GM12878 (cell line): ENCODE measurements at regions not wholly inside any gene's neighbourhood (a gene's known extent, or its start where the extent isn't known, plus 50 kb on each side); places are given as distances from the start of the nearest gene placed in this dataset.

Source experiments
- ATAC-seq: fragments of 200-7000 bp; cut with Tn5 transposase; 3 replicates; pipeline ENCODE4 v1.9.1; 2020; ENCODE audit warnings: mild to moderate bottlenecking, moderate library complexity
- BruUV-seq: library from RNA; stranded (reverse); fragments of 400-500 nt; replicated peaks from 2 replicates; lab custom pipeline; 2021; lab: Mats Ljungman, UMichigan
- CTCF ChIA-PET: fragments of 300-600 bp; sonication (Branson Sonifier 250); formaldehyde crosslinking; extraction: SDS; loops from one replicate; lab custom pipeline; 2021; ENCODE audit warnings: inconsistent platforms; lab: Yijun Ruan, JAX
- POLR2A ChIA-PET: fragments of 350-600 bp; formaldehyde crosslinking; extraction: SDS; loops from one replicate; lab custom pipeline; 2021; ENCODE audit warnings: inconsistent platforms; lab: Charles Lee
- RAD21 ChIA-PET: fragments of 300-600 bp; sonication (Branson Sonifier 250); formaldehyde crosslinking; loops from one replicate; lab custom pipeline; 2023; ENCODE audit warnings: antibody characterized with exemption; ENCODE audit not compliant: unreplicated experiment; lab: Charles Lee
- SMC1A ChIA-PET: fragments of 300-600 bp; sonication (Branson Sonifier 250); formaldehyde crosslinking; loops from one replicate; lab custom pipeline; 2023; ENCODE audit not compliant: unreplicated experiment, uncharacterized antibody; lab: Charles Lee
- DNase-seq: peaks from one replicate; pipeline ENCODE4 v3.0.0-alpha.2; 2011; ENCODE audit warnings: low read depth, low spot score
- FAIRE-seq: peaks from 3 replicates; lab custom pipeline; 2011; peaks lifted over from hg19 to GRCh38; lab: Jason Lieb, UNC
- H2AFZ ChIP-seq: 2 replicates; pipeline ENCODE4 v1.6.0; 2011; ENCODE audit warnings: low read depth, low read length, control low read depth; ENCODE audit not compliant: control insufficient read depth
- H3K27ac ChIP-seq: 2 replicates; pipeline ENCODE4 v1.5.1; 2011; ENCODE audit warnings: control low read depth; ENCODE audit not compliant: control insufficient read depth, insufficient read depth
- H3K27me3 ChIP-seq, 2 experiments: replicated peaks in 1 of 2; 2 replicates each; pipeline versions ENCODE4 v1.6.0 to v1.6.1; 2011; ENCODE audit warnings: low read length in 1 of 2; ENCODE audit not compliant: control insufficient read depth in 2 of 2, insufficient read depth in 2 of 2
- H3K36me3 ChIP-seq, 2 experiments: 2 replicates each; pipeline ENCODE4 v1.5.1; 2011; ENCODE audit warnings: low read length in 1 of 2; ENCODE audit not compliant: control insufficient read depth in 2 of 2, insufficient read depth in 2 of 2
- H3K4me1 ChIP-seq: 2 replicates; pipeline ENCODE4 v1.6.1; 2011; ENCODE audit warnings: mild to moderate bottlenecking, low read length, moderate library complexity, mixed read lengths; ENCODE audit not compliant: control insufficient read depth, insufficient read depth
- H3K4me2 ChIP-seq: 2 replicates; pipeline ENCODE4 v1.6.0; 2011; ENCODE audit warnings: control low read depth; ENCODE audit not compliant: control insufficient read depth, insufficient read depth
- H3K4me3 ChIP-seq: fragments of 200-600 bp; sonication (generic); 2 replicates; pipeline ENCODE4 v1.5.1; 2016
- H3K79me2 ChIP-seq: 2 replicates; pipeline ENCODE4 v1.6.0; 2011; ENCODE audit warnings: low read length; ENCODE audit not compliant: control insufficient read depth, insufficient read depth
- H3K9ac ChIP-seq: 2 replicates; pipeline ENCODE4 v1.8.0; 2011; ENCODE audit warnings: low read length, control low read depth, mixed read lengths; ENCODE audit not compliant: control insufficient read depth, insufficient read depth
- H3K9me3 ChIP-seq: replicated peaks from 3 replicates; pipeline ENCODE4 v1.5.1; 2011; ENCODE audit warnings: mild to moderate bottlenecking, low read length; ENCODE audit not compliant: control insufficient read depth, insufficient read depth
- H4K20me1 ChIP-seq: 2 replicates; pipeline ENCODE4 v1.6.0; 2011; ENCODE audit not compliant: control insufficient read depth, insufficient read depth
- ETV6 ChIP-seq, 2 experiments: fragments of 450-650 bp in 1 of 2; IDR thresholded peaks in 1 of 2; conservative IDR thresholded peaks in 1 of 2; 2 replicates each; pipeline ENCODE4 v1.6.1; 2014; ENCODE audit warnings: antibody characterized with exemption in 1 of 2, borderline replicate concordance in 1 of 2, low read depth in 1 of 2, mild to moderate bottlenecking in 1 of 2, moderate library complexity in 1 of 2
- HCFC1 ChIP-seq: fragments of 150-350 bp; IDR thresholded peaks from 2 replicates; pipeline ENCODE4 v1.6.1; 2014; ENCODE audit warnings: low read length
- MEF2A ChIP-seq: IDR thresholded peaks from 2 replicates; pipeline ENCODE4 v1.6.1; 2011; ENCODE audit warnings: low read depth, mild to moderate bottlenecking, low read length, moderate library complexity; ENCODE audit not compliant: insufficient read depth
- RCOR1 ChIP-seq: conservative IDR thresholded peaks from 2 replicates; pipeline ENCODE4 v1.6.1; 2012; ENCODE audit warnings: low read depth, low read length, improper control_type of control experiment
- WGBS: methylation state at CpG from one replicate; pipeline ENCODE4 v1.1.6; 2016; ENCODE audit warnings: low lambda C conversion rate; ENCODE audit not compliant: insufficient replicate concordance, insufficient coverage; ENCODE audit errors: missing lambda C conversion rate; 5-methylcytosine and 5-hydroxymethylcytosine counted together
- in situ Hi-C: fragments of 300-500 bp; cut with MboI; formaldehyde crosslinking; loops from 9 replicates; pipeline ENCODE4 v1.14.3; 2018; ENCODE audit warnings: mixed read lengths
- intact Hi-C: fragments of 100-400 bp; cut with micrococcal nuclease; formaldehyde crosslinking; loops from one replicate; pipeline ENCODE4 v1.14.2; 2022; ENCODE audit not compliant: unreplicated experiment
- TF ChIP-seq, protein P1 (sequence below): fragments of 450-650 bp; IDR thresholded peaks from 2 replicates; pipeline ENCODE4 v1.6.1; 2018; ENCODE audit warnings: mild to moderate bottlenecking, low read depth, moderate library complexity; ENCODE audit not compliant: partially characterized antibody
- TF ChIP-seq, protein P2 (sequence below): IDR thresholded peaks from 2 replicates; pipeline ENCODE4 v1.6.1; 2011; ENCODE audit warnings: borderline replicate concordance, low read depth, mild to moderate bottlenecking, moderate library complexity, low read length; ENCODE audit not compliant: insufficient read depth, poor library complexity, severe bottlenecking
- TF ChIP-seq, protein P3 (sequence below): fragments of 450-650 bp; IDR thresholded peaks from 2 replicates; pipeline ENCODE4 v1.6.1; 2017; ENCODE audit warnings: mild to moderate bottlenecking, moderate library complexity
- TF ChIP-seq, protein P4 (sequence below): fragments of 450-650 bp; IDR thresholded peaks from 2 replicates; pipeline ENCODE4 v1.6.1; 2017; ENCODE audit warnings: antibody characterized with exemption, mild to moderate bottlenecking, moderate library complexity

DNA sequence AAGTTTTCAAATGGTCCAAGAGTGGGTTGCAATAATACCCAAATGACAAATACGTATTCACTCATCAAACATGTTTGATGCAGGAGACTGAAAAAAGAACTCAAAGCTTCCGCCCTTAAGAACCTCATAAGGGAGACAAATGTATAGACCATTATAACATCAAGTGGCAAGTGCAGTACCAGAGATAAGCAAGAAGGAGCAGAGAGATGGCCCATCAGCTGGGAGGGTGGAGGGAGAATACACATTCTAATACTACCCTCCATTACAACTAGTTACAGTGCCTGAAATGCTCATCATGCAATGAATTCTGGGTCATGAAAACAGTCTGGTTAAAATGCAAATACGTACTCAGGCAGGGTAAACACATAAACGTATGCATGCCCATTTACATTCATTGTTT lies 304.0 kb downstream of the SHQ1 start:
- H3K79me2 ChIP-seq = no peaks in the 10 kb centered on the region
- H3K9ac ChIP-seq = no peak overlapping the region
- H3K4me1 ChIP-seq = no peaks in the 10 kb centered on the region
- BruUV-seq = no TSS peak
- H3K27ac ChIP-seq = no peak overlapping the region
- no peaks in the 10 kb centered on the region for H4K20me1 ChIP-seq
- no peak overlapping the region for H2AFZ ChIP-seq
- H3K27me3 ChIP-seq = no peaks in the 10 kb centered on the region
- H3K9me3 ChIP-seq = peaks cover 4% of the 10 kb centered on the region; the same call in 1 of the 3 replicates
- intact Hi-C loops = no loop called here
- in situ Hi-C loops = no loop called here
- CTCF ChIA-PET = no interaction called here
- no peak for FAIRE-seq
- POLR2A ChIA-PET = no interaction called here
- no peaks in the 10 kb centered on the region for H3K36me3 ChIP-seq
- H3K4me3 ChIP-seq = no peak overlapping the region
- TF ChIP-seq, protein P1, sequence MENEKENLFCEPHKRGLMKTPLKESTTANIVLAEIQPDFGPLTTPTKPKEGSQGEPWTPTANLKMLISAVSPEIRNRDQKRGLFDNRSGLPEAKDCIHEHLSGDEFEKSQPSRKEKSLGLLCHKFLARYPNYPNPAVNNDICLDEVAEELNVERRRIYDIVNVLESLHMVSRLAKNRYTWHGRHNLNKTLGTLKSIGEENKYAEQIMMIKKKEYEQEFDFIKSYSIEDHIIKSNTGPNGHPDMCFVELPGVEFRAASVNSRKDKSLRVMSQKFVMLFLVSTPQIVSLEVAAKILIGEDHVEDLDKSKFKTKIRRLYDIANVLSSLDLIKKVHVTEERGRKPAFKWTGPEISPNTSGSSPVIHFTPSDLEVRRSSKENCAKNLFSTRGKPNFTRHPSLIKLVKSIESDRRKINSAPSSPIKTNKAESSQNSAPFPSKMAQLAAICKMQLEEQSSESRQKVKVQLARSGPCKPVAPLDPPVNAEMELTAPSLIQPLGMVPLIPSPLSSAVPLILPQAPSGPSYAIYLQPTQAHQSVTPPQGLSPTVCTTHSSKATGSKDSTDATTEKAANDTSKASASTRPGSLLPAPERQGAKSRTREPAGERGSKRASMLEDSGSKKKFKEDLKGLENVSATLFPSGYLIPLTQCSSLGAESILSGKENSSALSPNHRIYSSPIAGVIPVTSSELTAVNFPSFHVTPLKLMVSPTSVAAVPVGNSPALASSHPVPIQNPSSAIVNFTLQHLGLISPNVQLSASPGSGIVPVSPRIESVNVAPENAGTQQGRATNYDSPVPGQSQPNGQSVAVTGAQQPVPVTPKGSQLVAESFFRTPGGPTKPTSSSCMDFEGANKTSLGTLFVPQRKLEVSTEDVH = no peak
- TF ChIP-seq, protein P2, sequence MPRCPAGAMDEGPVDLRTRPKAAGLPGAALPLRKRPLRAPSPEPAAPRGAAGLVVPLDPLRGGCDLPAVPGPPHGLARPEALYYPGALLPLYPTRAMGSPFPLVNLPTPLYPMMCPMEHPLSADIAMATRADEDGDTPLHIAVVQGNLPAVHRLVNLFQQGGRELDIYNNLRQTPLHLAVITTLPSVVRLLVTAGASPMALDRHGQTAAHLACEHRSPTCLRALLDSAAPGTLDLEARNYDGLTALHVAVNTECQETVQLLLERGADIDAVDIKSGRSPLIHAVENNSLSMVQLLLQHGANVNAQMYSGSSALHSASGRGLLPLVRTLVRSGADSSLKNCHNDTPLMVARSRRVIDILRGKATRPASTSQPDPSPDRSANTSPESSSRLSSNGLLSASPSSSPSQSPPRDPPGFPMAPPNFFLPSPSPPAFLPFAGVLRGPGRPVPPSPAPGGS = no peak
- TF ChIP-seq HCFC1 (no peak), ETV6 (conservative IDR thresholded peaks at IDR 0.05 in 1 of 2, IDR thresholded peaks at IDR 0.05 in 1 of 2; ENCODE audit: borderline replicate concordance in 1 of 2, low read depth in 1 of 2) (no peak), RCOR1 (no peak), MEF2A (no peak)
- TF ChIP-seq, protein P3, sequence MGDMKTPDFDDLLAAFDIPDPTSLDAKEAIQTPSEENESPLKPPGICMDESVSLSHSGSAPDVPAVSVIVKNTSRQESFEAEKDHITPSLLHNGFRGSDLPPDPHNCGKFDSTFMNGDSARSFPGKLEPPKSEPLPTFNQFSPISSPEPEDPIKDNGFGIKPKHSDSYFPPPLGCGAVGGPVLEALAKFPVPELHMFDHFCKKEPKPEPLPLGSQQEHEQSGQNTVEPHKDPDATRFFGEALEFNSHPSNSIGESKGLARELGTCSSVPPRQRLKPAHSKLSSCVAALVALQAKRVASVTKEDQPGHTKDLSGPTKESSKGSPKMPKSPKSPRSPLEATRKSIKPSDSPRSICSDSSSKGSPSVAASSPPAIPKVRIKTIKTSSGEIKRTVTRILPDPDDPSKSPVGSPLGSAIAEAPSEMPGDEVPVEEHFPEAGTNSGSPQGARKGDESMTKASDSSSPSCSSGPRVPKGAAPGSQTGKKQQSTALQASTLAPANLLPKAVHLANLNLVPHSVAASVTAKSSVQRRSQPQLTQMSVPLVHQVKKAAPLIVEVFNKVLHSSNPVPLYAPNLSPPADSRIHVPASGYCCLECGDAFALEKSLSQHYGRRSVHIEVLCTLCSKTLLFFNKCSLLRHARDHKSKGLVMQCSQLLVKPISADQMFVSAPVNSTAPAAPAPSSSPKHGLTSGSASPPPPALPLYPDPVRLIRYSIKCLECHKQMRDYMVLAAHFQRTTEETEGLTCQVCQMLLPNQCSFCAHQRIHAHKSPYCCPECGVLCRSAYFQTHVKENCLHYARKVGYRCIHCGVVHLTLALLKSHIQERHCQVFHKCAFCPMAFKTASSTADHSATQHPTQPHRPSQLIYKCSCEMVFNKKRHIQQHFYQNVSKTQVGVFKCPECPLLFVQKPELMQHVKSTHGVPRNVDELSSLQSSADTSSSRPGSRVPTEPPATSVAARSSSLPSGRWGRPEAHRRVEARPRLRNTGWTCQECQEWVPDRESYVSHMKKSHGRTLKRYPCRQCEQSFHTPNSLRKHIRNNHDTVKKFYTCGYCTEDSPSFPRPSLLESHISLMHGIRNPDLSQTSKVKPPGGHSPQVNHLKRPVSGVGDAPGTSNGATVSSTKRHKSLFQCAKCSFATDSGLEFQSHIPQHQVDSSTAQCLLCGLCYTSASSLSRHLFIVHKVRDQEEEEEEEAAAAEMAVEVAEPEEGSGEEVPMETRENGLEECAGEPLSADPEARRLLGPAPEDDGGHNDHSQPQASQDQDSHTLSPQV = no peak
- TF ChIP-seq, protein P4, sequence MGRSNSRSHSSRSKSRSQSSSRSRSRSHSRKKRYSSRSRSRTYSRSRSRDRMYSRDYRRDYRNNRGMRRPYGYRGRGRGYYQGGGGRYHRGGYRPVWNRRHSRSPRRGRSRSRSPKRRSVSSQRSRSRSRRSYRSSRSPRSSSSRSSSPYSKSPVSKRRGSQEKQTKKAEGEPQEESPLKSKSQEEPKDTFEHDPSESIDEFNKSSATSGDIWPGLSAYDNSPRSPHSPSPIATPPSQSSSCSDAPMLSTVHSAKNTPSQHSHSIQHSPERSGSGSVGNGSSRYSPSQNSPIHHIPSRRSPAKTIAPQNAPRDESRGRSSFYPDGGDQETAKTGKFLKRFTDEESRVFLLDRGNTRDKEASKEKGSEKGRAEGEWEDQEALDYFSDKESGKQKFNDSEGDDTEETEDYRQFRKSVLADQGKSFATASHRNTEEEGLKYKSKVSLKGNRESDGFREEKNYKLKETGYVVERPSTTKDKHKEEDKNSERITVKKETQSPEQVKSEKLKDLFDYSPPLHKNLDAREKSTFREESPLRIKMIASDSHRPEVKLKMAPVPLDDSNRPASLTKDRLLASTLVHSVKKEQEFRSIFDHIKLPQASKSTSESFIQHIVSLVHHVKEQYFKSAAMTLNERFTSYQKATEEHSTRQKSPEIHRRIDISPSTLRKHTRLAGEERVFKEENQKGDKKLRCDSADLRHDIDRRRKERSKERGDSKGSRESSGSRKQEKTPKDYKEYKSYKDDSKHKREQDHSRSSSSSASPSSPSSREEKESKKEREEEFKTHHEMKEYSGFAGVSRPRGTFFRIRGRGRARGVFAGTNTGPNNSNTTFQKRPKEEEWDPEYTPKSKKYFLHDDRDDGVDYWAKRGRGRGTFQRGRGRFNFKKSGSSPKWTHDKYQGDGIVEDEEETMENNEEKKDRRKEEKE = no peak
- TF ChIP-seq, all 136 proteins: peak for 0
- ChIA-PET RAD21 (no interaction called here), SMC1A (no interaction called here)
- no peak for DNase-seq
- 44% methylated on average over 4 of the region's 4 CpGs for WGBS
- no peak overlapping the region for H3K4me2 ChIP-seq
- ATAC-seq = no peak
